Hepatocyte (in vitro differentiated cells): ENCODE measurements at regions not wholly inside any gene's neighbourhood (a gene's known extent, or its start where the extent isn't known, plus 50 kb on each side); places are given as distances from the start of the nearest gene placed in this dataset.

Experiments used
- EZH2 ChIP-seq: fragments of 200-600 bp; sonication (generic); IDR thresholded peaks from 2 replicates; pipeline ENCODE4 v1.6.1; 2016; ENCODE audit warnings: antibody characterized with exemption, mild to moderate bottlenecking, borderline replicate concordance
- EZH2phosphoT487 ChIP-seq: fragments of 200-600 bp; sonication (generic); IDR thresholded peaks from one replicate; pipeline ENCODE4 v1.6.1; 2018; ENCODE audit warnings: antibody characterized with exemption, mild to moderate bottlenecking, low read depth, moderate library complexity; ENCODE audit not compliant: unreplicated experiment, severe bottlenecking
- TF ChIP-seq, protein P1 (sequence below): fragments of 200-600 bp; sonication (generic); IDR thresholded peaks from 2 replicates; pipeline ENCODE4 v1.5.1; 2016; ENCODE audit warnings: antibody characterized with exemption, mild to moderate bottlenecking; ENCODE audit not compliant: poor library complexity

- TF ChIP-seq EZH2phosphoT487 (no peak), EZH2 (no peak)
- TF ChIP-seq, protein P1, sequence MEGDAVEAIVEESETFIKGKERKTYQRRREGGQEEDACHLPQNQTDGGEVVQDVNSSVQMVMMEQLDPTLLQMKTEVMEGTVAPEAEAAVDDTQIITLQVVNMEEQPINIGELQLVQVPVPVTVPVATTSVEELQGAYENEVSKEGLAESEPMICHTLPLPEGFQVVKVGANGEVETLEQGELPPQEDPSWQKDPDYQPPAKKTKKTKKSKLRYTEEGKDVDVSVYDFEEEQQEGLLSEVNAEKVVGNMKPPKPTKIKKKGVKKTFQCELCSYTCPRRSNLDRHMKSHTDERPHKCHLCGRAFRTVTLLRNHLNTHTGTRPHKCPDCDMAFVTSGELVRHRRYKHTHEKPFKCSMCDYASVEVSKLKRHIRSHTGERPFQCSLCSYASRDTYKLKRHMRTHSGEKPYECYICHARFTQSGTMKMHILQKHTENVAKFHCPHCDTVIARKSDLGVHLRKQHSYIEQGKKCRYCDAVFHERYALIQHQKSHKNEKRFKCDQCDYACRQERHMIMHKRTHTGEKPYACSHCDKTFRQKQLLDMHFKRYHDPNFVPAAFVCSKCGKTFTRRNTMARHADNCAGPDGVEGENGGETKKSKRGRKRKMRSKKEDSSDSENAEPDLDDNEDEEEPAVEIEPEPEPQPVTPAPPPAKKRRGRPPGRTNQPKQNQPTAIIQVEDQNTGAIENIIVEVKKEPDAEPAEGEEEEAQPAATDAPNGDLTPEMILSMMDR: no peak
Observed at GRCh38 chr5:71988808-71989207, 118.5 kb upstream of the MAP1B start.
